ENCODE measurements at regions not wholly inside any gene's neighbourhood (a gene's known extent, or its start where the extent isn't known, plus 50 kb on each side); places are given as distances from the start of the nearest gene placed in this dataset.

DNA sequence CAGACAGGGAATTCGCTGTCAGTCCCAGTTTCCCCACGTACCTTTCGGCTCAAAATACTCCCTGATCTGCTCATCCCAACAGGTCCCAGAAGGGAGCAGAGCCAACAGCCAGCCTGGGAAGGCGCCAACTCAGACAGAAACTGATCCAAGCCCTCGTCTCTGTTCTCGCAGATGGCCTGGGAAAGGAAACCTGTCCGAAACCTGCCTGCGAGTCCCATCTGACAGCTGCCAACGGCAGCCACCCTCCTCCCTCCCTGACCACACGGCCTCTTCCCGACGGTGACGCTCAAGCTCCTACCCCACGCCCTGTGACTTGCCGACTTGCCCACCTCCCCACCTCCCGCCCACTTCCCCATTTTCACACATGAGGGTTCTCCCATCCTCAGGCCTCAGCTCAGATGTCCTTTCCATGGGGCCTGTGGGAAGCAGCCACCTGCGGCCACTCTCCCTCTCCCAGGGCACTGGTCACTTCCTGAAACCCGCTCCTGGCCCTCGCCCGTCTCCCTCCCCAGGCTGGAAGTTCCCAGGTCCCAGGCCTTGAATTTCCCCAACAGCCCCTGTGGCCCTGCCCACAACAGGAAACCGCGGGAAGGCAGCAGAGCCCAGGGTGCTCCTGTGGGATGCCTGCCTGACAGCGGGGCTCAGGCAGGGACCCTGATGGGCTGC, 60.9 kb upstream of the FBRSL1 start:
- DNase-seq (ENCODE audit: low read depth), result no peak
- no peak overlapping the region for H3K4me3 ChIP-seq (ENCODE audit: low read depth, low read length)
- TF ChIP-seq, protein P1, sequence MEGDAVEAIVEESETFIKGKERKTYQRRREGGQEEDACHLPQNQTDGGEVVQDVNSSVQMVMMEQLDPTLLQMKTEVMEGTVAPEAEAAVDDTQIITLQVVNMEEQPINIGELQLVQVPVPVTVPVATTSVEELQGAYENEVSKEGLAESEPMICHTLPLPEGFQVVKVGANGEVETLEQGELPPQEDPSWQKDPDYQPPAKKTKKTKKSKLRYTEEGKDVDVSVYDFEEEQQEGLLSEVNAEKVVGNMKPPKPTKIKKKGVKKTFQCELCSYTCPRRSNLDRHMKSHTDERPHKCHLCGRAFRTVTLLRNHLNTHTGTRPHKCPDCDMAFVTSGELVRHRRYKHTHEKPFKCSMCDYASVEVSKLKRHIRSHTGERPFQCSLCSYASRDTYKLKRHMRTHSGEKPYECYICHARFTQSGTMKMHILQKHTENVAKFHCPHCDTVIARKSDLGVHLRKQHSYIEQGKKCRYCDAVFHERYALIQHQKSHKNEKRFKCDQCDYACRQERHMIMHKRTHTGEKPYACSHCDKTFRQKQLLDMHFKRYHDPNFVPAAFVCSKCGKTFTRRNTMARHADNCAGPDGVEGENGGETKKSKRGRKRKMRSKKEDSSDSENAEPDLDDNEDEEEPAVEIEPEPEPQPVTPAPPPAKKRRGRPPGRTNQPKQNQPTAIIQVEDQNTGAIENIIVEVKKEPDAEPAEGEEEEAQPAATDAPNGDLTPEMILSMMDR (IDR thresholded peaks at IDR 0.05; ENCODE audit: insufficient read depth, low read depth, low read length, missing control alignments), result no peak

DNA sequence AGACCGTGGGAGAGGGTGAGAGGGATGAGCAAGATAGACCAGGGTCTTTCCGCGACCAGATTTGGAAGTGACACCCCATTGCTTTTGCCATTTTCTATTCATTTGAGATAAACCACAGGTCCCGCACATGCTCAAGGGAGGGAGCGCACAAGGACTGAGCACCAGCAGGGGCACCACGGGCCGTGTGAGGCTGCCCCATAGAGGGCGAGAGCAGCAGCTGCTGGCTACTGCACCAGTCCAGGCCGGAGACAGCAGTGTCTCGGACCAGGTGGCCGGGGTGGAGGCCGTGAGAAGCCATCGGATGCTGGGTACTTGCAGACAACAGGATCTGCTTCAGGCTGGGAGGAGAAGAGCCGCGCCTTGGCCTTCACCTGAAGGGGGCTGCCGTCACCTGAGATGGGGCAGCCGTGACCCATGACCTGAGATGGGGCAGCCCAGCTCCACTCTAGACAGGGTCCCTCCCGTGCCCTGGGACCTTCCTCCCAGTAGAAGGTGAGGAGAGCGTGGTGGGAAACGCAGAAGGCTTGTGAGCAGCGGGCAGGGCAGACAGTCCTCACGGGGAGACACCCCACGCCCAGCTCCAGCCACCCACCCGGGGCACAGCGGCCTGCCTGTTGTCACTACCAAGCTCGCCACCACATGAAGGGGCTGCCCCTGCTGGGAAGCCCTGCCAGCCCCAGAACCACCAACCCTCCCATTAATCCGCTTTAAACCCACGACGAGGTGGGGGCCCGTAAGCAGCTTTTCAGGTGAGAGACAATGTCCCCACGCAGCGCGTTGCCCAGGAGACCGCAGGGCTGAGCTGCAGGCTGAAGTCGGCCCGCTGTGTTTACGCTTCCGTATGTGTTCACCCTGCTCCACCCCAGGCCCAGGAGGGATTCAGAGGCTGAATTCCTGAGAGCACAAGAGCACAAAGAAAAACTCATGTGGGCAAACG, 61.7 kb upstream of the FBRSL1 start:
- no peak overlapping the region for H3K4me3 ChIP-seq (ENCODE audit: low read depth, low read length)
- TF ChIP-seq, protein P1 (IDR thresholded peaks at IDR 0.05; ENCODE audit: insufficient read depth, low read depth, low read length, missing control alignments), result no peak
- no peak for DNase-seq (ENCODE audit: low read depth)

DNA sequence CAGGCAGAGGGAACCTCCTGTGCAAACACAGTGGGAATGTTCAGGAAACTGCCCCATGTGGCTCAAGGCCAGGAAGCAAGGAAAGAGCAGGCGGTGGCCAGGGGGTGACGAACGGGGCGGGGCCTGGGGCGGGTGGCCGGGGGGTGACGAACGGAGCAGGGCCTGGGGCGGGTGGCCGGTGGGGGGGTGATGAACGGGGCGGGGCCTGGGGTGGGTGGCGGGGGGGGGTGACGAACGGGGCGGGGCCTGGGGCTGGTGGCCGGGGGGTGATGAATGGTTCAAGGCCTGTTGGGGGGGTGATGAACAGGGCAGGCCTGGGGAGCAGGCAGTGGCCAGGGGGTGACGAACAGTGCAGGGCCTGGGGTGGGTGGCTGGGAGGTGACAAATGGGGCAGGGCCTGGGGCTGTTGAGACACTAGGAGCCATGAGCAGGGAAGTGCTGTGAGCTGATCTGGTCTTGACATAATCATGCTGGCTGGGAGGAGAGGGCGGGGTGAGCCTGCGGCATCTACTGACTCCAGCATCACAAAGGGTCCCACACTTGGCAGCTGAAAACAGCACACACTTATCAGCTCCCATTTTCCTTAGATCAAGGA, 62.7 kb upstream of the FBRSL1 start:
- no peak overlapping the region for H3K4me3 ChIP-seq (ENCODE audit: low read depth, low read length)
- no peak for DNase-seq (ENCODE audit: low read depth)
- TF ChIP-seq, protein P1 (IDR thresholded peaks at IDR 0.05; ENCODE audit: insufficient read depth, low read depth, low read length, missing control alignments), result no peak

DNA sequence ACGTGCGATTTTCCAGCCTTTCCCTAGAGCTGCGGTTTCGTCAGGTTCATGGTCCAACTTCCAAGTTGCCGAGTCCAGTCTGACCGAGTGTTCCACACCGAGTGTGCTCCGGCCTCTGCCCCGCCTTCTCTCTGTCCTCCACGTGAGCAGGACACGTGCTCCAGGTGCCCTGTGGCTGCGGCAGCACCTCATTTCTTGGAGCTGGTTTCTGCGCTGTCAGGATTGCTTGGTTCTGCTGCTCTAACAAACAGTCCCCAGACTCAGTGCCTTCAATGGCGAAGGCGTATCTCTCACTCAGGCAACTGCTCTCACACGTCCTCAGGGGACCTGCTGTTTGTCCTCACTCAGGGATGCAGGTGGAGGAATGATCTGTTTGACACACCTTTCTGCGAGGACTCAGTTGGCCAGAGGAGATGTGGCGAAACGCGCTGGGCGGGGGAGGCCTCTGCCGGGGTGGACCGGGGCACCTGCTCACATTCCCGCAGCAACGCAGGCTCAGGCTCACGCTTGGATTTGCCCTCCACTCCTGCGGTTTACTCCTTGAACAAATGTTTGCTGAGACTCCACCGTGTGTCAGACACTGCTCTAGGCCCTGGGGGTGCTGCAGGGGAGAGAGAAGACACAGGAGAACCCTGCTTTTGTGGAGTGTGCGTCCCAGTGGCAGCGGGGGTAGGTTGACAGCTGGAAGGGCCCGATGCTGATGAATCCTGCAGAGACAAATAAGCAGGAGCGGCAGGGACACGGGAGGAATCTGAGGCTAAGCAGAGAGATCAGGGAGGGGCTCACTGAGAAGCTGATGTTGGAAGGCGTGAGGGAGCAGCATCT, 63.4 kb upstream of the FBRSL1 start:
- DNase-seq (ENCODE audit: low read depth), result no peak
- H3K4me3 ChIP-seq (ENCODE audit: low read depth, low read length), result no peak overlapping the region
- TF ChIP-seq, protein P1 (IDR thresholded peaks at IDR 0.05; ENCODE audit: insufficient read depth, low read depth, low read length, missing control alignments), result no peak

DNA sequence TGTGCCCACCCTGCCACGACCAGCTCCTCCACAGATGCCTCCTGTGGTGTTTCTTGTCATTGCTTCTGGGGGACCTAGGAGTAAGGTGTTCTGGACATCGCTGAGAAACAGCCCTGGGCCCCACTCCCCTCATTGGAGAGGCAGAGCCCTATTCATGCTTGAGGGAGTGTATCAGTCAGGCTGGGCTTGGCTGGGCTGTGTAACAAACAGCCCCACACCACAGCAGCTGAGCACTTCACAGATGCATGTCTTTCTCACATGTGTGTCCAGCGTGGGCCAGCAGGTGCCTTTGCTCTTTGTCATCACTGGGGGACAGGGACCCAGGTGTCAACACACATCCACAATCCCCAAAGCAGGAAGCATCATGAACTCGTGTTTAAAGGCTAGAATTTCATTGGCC, 65.1 kb upstream of the FBRSL1 start:
- H3K4me3 ChIP-seq (ENCODE audit: low read depth, low read length), result no peak overlapping the region
- no peak for DNase-seq (ENCODE audit: low read depth)
- TF ChIP-seq, protein P1 (IDR thresholded peaks at IDR 0.05; ENCODE audit: insufficient read depth, low read depth, low read length, missing control alignments), result no peak

Data from GM12865 (cell line).